OCI-M2 (cell line): ENCODE measurements at regions not wholly inside any gene's neighbourhood (a gene's known extent, or its start where the extent isn't known, plus 50 kb on each side); places are given as distances from the start of the nearest gene placed in this dataset.

Experiments used
- DNase-seq: peaks from one replicate; lab custom pipeline; 2025; ENCODE audit not compliant: unreplicated experiment; lab: John Stamatoyannopoulos, UW

DNA sequence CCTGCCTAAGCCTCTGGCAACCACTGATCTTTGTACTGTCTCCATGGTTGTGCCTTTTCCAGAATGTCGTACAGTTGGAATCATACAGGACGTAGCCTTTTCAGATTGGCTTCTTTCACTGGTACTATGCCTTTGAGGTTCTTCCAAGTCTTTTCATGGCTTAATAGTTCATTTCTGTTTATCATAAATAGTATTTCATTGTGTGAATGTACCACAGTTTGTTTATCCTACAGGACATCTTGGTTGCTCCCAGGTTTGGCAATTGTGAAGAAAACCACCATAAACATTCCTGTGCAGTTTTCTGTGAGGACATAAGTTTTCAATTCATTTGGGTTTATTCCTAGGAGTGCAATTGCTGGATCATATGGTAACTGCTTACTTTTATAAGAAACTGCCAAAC, 190.6 kb upstream of the RAB4A start:
- DNase-seq: no peak

GRCh38 chr1:229085291-229085690, 185.6 kb upstream of the RAB4A start:
- DNase-seq: no peak

DNA sequence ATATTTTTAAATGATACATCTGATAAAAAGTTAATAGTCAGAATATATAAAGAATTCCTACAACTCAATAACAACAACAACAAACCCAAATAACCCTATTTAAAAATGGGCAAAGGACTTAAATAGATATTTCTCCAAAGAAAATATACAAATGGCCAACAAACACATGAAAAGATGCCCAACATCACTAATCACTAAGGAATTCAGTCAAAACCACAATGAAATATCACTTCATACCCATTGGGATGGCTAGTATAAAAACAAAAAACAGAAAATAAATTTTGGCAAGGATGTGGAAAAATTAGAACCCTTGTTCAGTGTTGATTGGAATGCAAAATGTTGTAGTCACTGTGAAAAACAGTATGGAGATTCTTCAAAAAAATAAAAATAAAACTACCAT, 184.8 kb upstream of the RAB4A start:
- no peak for DNase-seq

DNA sequence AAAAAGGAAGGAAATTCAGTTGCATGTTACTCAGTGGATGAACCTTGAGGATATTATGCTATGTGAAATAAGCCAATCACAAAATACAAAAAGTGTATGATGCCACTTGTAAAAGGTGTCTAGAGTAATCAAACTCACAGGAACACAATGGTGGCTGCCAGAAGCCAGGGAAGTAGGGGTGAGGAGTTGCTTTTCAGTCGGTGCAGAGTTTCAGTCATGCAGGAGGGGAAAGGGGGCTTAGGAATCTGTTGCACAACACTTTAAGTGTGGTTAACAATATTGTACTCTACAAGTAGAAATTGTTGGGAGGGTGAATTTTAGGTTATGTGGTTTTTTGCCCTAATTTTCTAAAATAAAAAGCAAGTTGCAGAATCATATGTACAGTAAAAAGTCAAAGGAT, 184.2 kb upstream of the RAB4A start:
- DNase-seq: no peak

GRCh38 chr1:229087339-229087738, 183.6 kb upstream of the RAB4A start:
- DNase-seq: no peak

- no peak for DNase-seq
Observed at GRCh38 chr1:229087906-229088305, 183.0 kb upstream of the RAB4A start.

GRCh38 chr1:229088711-229089110, 182.2 kb upstream of the RAB4A start:
- no peak for DNase-seq

GRCh38 chr1:229089586-229090208, 181.2 kb upstream of the RAB4A start:
- no peak for DNase-seq

DNA sequence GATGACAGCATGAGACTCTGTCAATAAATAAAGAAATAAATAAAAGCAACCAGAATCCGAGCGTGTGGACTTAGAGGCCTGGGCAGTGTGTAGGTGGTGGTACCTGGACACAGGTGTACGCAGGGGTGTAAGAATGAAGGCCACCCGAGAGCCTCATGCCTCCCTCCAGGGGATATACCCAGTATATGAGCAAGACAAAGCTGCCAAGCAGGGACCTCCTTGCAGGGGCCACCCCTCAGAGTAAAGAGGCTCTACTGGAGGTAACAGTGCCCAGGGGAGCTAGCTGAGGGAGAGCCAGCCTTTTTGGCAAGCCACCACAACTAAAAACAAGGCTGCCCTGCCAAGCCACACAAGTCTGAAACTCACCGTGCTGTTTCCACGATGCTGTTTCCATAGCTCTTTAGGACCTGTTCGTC, 179.2 kb upstream of the RAB4A start:
- DNase-seq: no peak

DNA sequence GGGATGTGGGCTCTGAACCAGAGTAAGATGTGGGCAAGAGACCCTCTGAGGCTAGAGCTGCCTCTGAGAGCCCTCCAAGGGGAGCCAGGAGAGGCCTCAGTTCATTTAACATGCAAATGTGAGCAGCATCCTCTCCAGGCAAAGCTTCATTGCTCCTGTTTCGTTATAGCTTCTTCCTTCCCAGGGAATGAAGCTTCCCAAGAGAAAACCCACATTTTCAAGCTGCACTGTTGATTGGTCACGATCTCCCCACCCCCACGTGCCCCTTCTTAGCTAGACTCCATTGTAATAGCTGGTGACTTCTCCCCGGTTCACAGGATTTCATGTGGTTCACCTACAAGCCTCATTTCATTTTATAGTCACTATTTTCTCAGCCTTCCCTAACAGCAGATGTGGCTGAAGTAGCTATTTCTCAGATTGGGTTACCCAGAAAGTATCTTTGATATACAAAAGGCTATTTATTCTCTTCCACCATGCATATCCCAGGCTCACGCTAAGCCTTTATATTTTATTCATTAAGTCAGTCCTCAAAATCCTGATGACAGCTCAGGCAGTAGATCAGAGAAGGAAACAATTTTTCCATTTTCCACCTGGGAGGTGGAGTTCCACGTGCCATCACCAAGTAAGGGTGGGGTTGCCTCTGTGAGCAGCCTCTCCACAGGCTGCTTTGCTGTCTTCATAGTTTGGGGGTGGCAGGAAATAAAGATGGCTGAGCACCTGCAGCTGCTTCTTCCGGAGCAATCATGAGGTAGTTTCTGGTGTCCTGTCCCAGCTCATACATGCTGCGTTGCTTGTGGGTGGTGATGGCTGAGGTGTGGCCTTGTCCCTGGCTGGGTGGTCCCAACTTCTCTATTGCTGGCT, 178.3 kb upstream of the RAB4A start:
- DNase-seq: no peak

DNA sequence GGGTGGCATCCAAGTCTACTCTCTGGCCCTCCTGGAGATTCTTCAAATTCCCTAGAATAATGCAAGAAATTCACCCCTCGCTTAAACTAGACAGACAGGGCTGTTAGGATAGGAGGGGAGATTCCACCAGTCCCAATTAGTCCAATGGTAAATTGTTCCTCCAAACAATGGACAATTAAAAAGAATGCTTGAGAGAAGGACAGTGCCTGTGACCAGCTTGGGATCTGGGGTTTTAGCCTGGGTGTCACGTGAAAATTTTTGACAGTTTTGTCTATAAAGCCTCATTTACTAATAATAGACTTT, 177.7 kb upstream of the RAB4A start:
- no peak for DNase-seq

DNA sequence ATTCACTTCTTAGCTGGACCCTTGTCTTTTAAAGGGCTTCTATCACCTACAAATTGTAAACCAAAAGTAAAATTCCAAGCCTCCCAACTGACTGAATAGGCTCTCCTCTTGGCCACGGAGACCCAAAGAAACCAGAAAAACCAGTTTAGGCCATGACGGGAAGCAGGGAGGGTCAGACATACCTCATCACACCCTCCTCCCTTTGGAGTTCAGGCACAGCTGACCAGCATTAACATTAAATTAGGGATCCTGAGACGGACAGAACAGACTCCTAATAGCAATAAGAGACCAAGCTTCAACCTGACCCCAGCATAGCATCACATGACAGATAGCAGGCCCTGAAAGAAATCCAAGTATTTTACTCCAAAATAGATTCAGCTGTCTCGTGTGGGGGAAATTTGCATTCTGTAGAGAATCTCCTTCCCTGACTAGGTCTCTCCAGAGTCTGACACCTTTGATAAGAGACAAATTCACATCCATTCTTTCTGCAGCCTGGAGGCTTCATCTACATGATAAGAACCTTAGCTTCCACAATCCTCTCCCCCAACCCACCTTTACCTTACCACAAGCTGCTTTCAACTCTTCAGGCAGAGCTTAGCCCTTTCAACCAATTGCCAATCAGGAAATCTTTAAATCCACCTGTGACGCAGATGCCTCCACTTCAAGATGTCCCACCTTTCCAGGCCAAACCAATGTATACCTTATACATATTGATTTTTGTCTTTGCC, 177.1 kb upstream of the RAB4A start:
- DNase-seq: no peak

GRCh38 chr1:229094476-229095311, 176.2 kb upstream of the RAB4A start:
- no peak for DNase-seq

DNA sequence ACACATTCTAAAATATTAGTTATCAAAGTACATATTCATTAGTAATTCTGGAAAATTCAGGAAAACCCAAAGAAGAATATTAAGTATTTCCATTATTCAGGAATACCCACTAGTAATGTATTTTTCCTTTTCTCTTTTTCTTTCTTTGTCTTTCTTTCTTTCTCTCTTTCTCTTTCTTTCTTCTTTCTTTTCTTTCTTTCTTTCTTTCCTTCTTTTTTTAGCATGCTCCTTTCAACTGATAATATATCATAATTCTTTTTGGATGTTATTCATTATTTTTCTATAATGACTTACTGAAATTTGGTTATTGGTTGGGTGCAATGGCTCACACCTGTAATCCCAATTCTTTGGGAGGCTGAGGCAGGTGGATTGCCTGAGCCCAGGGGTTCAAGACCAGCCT, 175.6 kb upstream of the RAB4A start:
- DNase-seq: no peak

DNA sequence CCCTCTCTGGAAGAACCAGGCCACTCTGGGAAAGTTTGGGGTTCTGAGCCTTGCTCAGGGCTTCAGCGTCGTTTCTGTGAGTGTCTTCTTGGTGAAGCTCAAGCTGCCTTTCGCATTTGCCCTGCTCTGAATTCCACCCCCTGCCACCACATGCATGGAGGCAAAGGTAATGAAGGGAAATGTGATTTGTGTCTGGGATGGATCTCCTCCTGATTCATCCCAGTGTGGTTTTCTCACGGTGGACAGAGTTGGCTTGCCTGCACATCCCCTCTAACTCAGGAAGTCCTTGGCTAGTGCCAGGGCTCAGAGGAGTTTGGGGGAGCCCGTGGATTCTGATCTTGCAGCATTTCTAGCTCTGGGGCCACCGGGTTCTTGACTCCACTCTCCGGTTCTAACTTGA, 173.6 kb upstream of the RAB4A start:
- no peak for DNase-seq

GRCh38 chr1:229098361-229098760, 172.6 kb upstream of the RAB4A start:
- no peak for DNase-seq

- no peak for DNase-seq
Observed at GRCh38 chr1:229098903-229099578, 171.9 kb upstream of the RAB4A start.

DNA sequence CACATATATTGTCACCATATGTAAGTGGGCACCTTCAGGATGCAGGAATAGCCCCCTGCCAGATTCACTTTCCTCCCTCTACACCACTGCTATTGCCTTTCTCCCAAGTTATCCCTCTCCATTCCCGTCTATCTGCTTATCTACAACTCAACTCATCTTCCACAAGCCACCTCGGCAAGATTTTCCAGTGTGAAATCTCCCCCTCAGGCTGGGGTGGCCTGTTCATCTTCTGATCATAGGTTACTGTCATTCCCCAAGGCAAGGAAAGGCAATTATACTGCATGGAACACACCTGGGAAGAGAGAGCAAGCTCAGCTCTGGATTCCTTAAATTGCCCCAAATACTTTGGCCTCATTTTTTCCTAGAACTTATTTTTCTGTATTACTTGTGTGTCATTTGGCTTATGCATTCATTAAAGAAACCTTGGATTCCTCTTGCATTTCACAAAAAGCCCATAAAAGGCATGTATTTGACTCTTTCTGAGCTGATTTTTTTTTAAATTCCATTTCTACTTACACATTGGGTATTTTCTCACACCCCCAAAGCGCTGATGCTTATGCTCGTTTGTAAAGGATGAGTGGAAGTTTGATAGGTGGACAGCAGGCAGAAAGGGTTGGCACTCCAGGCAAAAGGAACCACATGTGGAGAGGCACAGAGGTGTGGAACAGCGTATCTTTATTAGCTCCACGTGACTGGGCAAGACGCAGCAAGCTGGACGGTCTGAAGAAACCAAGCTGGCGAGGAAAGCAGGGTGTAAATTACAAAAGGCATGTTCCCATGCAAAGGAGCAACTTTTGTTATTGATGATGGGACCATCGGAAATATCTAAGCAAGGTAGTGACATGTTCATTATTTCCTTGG, 169.7 kb upstream of the RAB4A start:
- DNase-seq: no peak

DNA sequence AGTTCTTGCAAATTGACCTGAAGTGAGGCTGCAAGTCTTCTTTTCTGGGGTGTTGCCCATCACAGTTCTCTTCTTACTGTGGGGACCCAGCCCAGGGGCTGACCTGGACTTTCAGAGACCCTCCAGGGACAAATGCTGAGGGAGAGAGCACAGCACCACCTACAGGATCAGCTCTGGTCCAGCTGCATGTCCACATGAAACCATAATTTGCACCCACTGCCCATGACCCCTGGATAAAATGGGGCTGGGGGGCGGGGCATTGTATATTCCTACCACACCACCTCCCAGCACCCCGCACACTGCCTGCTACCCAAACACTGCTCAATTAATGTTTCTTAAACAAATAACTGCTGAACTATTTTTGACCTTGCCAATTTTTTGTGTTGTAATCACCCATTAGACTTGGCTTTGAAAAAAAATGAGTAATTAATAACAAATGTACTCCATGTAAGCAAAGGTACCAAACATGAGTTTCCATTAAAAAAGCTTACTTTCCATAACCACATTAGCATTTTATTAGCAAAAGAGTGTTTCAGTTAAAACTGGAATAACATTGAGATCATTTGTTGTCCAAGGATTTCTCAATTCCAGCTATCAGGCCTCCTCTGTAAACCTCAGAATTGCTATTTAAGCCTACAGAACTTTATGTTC, 168.0 kb upstream of the RAB4A start:
- DNase-seq: no peak
